Heart left ventricle (tissue), 13 donors: ENCODE measurements at regions not wholly inside any gene's neighbourhood (a gene's known extent, or its start where the extent isn't known, plus 50 kb on each side); places are given as distances from the start of the nearest gene placed in this dataset.

Experiments
- POLR2A ChIP-seq, 2 donors: fragments of 450-650 bp; IDR thresholded peaks; one replicate each; pipeline ENCODE4 v1.6.1; 2017; ENCODE audit warnings: antibody characterized with exemption in 2 of 2, mild to moderate bottlenecking in 2 of 2, moderate library complexity in 2 of 2
- TF ChIP-seq, protein P1 (sequence below), 12 donors: fragments of 200-600 bp; sonication (generic) in 4 of 12; IDR thresholded peaks; one replicate each; pipeline versions ENCODE4 v1.5.0 to v1.8.0; 2018 to 2022; ENCODE audit warnings: antibody characterized with exemption in 12 of 12, mild to moderate bottlenecking in 5 of 12
- donor health status: ischemic (EF 13 %, LVEDD 7.1; RV severe dilation, severe dysfunction).
- donor health status: DM: no; HTN: yes; CAD: no.
- donor health status: DM: no; HTN: no; CAD: no.
- donor health status: ischemic (EF 25% LVEDD 6.9; RV normal size, moderate dysfunction).
- donor health status: ischemic (EF 25% LVEDD 5.7; RV mildly dilated, moderate dysfunction).
- donor health status: ischemic (EF 35%, LVEDD 5.7; RV mildly dilated, moderate dysfunction).
- donor health status: nonischemic (EF 11% LVEDD 7.7; RV severe dilation, severe dysfunction).
- donor health status: DM: yes; HTN: yes; CAD: no.
- donor health status: PGD.
- donor health status: ischemic (EF 29% LVEDD 5.4; RV normal size, mild dysfunction).
- donor health status: nonischemic (EF 23%, LVEDD 6.1; RV moderate dilation, normal function).

DNA sequence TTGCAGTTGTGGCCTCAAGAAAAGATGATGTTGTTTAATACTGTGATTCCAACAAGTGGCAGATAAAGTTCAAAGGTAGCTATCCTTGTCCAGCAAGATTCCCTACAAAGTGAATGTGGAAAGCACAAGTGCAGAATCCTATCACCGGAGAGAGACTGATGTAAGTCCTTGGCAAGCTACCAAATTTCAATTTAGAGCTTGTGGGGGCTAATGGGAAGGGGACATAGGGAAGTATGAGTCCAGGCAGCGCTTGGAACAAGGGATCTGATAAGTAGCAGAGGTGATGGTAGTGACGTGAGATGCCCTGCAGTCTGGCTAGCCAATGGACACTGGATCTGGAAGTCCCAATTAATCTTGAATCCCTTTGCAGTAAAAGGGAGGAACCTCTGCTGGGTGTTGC is 165.2 kb upstream of the DTNA start:
- TF ChIP-seq, protein P1, sequence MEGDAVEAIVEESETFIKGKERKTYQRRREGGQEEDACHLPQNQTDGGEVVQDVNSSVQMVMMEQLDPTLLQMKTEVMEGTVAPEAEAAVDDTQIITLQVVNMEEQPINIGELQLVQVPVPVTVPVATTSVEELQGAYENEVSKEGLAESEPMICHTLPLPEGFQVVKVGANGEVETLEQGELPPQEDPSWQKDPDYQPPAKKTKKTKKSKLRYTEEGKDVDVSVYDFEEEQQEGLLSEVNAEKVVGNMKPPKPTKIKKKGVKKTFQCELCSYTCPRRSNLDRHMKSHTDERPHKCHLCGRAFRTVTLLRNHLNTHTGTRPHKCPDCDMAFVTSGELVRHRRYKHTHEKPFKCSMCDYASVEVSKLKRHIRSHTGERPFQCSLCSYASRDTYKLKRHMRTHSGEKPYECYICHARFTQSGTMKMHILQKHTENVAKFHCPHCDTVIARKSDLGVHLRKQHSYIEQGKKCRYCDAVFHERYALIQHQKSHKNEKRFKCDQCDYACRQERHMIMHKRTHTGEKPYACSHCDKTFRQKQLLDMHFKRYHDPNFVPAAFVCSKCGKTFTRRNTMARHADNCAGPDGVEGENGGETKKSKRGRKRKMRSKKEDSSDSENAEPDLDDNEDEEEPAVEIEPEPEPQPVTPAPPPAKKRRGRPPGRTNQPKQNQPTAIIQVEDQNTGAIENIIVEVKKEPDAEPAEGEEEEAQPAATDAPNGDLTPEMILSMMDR (IDR thresholded peaks at IDR 0.05): no peak
- no peak for TF ChIP-seq POLR2A (IDR thresholded peaks at IDR 0.05)
